OCI-LY7 (cell line): ENCODE measurements at regions not wholly inside any gene's neighbourhood (a gene's known extent, or its start where the extent isn't known, plus 50 kb on each side); places are given as distances from the start of the nearest gene placed in this dataset.

ENCODE experiments used
- EZH2phosphoT487 ChIP-seq: fragments of 200-600 bp; sonication (generic); IDR thresholded peaks from 2 replicates; pipeline ENCODE4 v1.6.1; 2018; ENCODE audit warnings: low read depth, borderline replicate concordance, mild to moderate bottlenecking, mixed run types, antibody characterized with exemption, low read length, moderate library complexity, mixed read lengths
- TF ChIP-seq, protein P1 (sequence below): fragments of 200-600 bp; sonication (generic); conservative IDR thresholded peaks from 2 replicates; pipeline ENCODE4 v1.5.1; 2014; ENCODE audit warnings: mild to moderate bottlenecking, antibody characterized with exemption, low read length, moderate library complexity, mixed read lengths

DNA sequence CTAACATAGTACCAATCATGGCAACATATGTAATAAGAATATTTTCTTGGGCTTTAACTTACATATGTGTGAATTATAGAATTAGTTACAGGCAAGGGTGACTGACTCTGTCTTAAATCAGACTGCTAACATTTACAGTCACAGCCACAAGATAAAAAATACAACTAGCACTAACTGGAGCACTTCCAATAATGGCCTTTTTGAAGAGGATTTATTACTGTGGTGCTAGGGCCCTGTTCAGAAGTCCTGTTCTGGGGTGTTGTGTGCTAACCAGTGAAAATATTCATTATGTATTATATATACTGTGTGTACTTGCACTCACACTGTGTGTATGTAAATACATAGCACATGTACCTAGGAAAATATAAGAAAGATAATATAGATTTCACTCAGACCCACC, 1611.2 kb downstream of the PCDH18 start:
- TF ChIP-seq, protein P1, sequence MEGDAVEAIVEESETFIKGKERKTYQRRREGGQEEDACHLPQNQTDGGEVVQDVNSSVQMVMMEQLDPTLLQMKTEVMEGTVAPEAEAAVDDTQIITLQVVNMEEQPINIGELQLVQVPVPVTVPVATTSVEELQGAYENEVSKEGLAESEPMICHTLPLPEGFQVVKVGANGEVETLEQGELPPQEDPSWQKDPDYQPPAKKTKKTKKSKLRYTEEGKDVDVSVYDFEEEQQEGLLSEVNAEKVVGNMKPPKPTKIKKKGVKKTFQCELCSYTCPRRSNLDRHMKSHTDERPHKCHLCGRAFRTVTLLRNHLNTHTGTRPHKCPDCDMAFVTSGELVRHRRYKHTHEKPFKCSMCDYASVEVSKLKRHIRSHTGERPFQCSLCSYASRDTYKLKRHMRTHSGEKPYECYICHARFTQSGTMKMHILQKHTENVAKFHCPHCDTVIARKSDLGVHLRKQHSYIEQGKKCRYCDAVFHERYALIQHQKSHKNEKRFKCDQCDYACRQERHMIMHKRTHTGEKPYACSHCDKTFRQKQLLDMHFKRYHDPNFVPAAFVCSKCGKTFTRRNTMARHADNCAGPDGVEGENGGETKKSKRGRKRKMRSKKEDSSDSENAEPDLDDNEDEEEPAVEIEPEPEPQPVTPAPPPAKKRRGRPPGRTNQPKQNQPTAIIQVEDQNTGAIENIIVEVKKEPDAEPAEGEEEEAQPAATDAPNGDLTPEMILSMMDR = no peak
- no peak for TF ChIP-seq EZH2phosphoT487
